ENCODE measurements at regions not wholly inside any gene's neighbourhood (a gene's known extent, or its start where the extent isn't known, plus 50 kb on each side); places are given as distances from the start of the nearest gene placed in this dataset.

GRCh38 chr17:72189768-72190593 is 69.2 kb downstream of the SOX9 start:
- H3K27me3 ChIP-seq (ENCODE audit: control insufficient read depth in 2 of 2, insufficient read depth in 2 of 2, low read length in 2 of 2), result no peaks in the 10 kb centered on the region
- no peaks in the 10 kb centered on the region for H3K79me2 ChIP-seq (ENCODE audit: insufficient read depth, low read length)
- peaks cover 0 to 2% (median 0%) of the 10 kb centered on the region in 3 donors for H3K27me3 Mint-ChIP-seq (ENCODE audit: low read depth in 3 of 3)
- H3K4me1 ChIP-seq (ENCODE audit: control insufficient read depth in 1 of 2, insufficient read depth in 2 of 2, low read length in 2 of 2), result no peaks in the 10 kb centered on the region
- peaks cover 3 to 16% (median 12%) of the 10 kb centered on the region in 7 donors for H3K9me3 Mint-ChIP-seq
- no peak overlapping the region for H3K4me3 ChIP-seq (replicated peaks in 1 of 3; ENCODE audit: low read depth in 2 of 3, low read length in 3 of 3)
- no peak overlapping the region for H3K9ac ChIP-seq (ENCODE audit: insufficient read depth, low read length, poor library complexity, severe bottlenecking)
- H3K4me2 ChIP-seq (replicated peaks; ENCODE audit: extremely low read depth, low read length, poor library complexity, severe bottlenecking), result no peak overlapping the region
- H3K27ac ChIP-seq (ENCODE audit: low read depth in 1 of 2, low read length in 2 of 2), result no peak overlapping the region
- no peaks in the 10 kb centered on the region for H3K4me1 Mint-ChIP-seq
- no peak overlapping the region for H3K4me3 Mint-ChIP-seq
- DNase-seq, result no peak
- no peaks in the 10 kb centered on the region for H3K36me3 ChIP-seq (replicated peaks in 1 of 2; ENCODE audit: control insufficient read depth in 1 of 2, insufficient read depth in 2 of 2, low read length in 2 of 2)
- H2AFZ ChIP-seq (ENCODE audit: insufficient read depth, low read depth, low read length, poor library complexity, severe bottlenecking), result no peak overlapping the region
- WGBS (ENCODE audit: insufficient coverage), result 72% methylated on average over 2 of the region's 5 CpGs
- H4K20me1 ChIP-seq (ENCODE audit: insufficient read depth, low read length), result no peaks in the 10 kb centered on the region
- intact Hi-C loops (cut with micrococcal nuclease), result no loop called here
- no peak overlapping the region for H3K27ac Mint-ChIP-seq
- TF ChIP-seq CTCF (IDR thresholded peaks at IDR 0.05), result no peak
- H3K36me3 Mint-ChIP-seq, result no peaks in the 10 kb centered on the region
- peaks cover 15 to 24% of the 10 kb centered on the region in 2 donors for H3K9me3 ChIP-seq (replicated peaks in 1 of 2; ENCODE audit: control insufficient read depth in 1 of 2, insufficient read depth in 1 of 2, low read length in 2 of 2)

GRCh38 chr17:72191356-72191755 is 70.5 kb downstream of the SOX9 start:
- Mint-ChIP-seq H3K4me3 (no peak overlapping the region), H3K9me3 (peaks cover 6 to 19% (median 16%) of the 10 kb centered on the region in 7 donors), H3K36me3 (no peaks in the 10 kb centered on the region), H3K4me1 (no peaks in the 10 kb centered on the region), H3K27ac (no peak overlapping the region), H3K27me3 (ENCODE audit: low read depth in 3 of 3) (peaks cover 0 to under 1% (median 0%) of the 10 kb centered on the region in 3 donors)
- Histone ChIP-seq H3K79me2 (ENCODE audit: insufficient read depth, low read length) (no peaks in the 10 kb centered on the region), H3K27ac (ENCODE audit: low read depth in 1 of 2, low read length in 2 of 2) (no peak overlapping the region), H3K4me3 (replicated peaks in 1 of 3; ENCODE audit: low read depth in 2 of 3, low read length in 3 of 3) (no peak overlapping the region), H3K4me2 (replicated peaks; ENCODE audit: extremely low read depth, low read length, poor library complexity, severe bottlenecking) (no peak overlapping the region), H3K27me3 (ENCODE audit: control insufficient read depth in 2 of 2, insufficient read depth in 2 of 2, low read length in 2 of 2) (no peaks in the 10 kb centered on the region), H2AFZ (ENCODE audit: insufficient read depth, low read depth, low read length, poor library complexity, severe bottlenecking) (no peak overlapping the region), H4K20me1 (ENCODE audit: insufficient read depth, low read length) (no peaks in the 10 kb centered on the region), H3K9ac (ENCODE audit: insufficient read depth, low read length, poor library complexity, severe bottlenecking) (no peak overlapping the region), H3K9me3 (replicated peaks in 1 of 2; ENCODE audit: control insufficient read depth in 1 of 2, insufficient read depth in 1 of 2, low read length in 2 of 2) (peaks cover 17 to 19% of the 10 kb centered on the region in 2 donors), H3K36me3 (replicated peaks in 1 of 2; ENCODE audit: control insufficient read depth in 1 of 2, insufficient read depth in 2 of 2, low read length in 2 of 2) (no peaks in the 10 kb centered on the region), H3K4me1 (ENCODE audit: control insufficient read depth in 1 of 2, insufficient read depth in 2 of 2, low read length in 2 of 2) (no peaks in the 10 kb centered on the region)
- 92% methylated on average over 2 of the region's 5 CpGs for WGBS (ENCODE audit: insufficient coverage)
- no peak for TF ChIP-seq CTCF (IDR thresholded peaks at IDR 0.05)
- DNase-seq, result no peak
- intact Hi-C loops (cut with micrococcal nuclease), result no loop called here
